MM.1S (cell line): ENCODE measurements at regions not wholly inside any gene's neighbourhood (a gene's known extent, or its start where the extent isn't known, plus 50 kb on each side); places are given as distances from the start of the nearest gene placed in this dataset.

Source experiments
- DNase-seq: peaks from one replicate; pipeline ENCODE4 v3.0.0-alpha.2; 2015
- H2AFZ ChIP-seq: fragments of 300-600 bp; sonication (generic); 2 replicates; pipeline ENCODE4 v1.6.0; 2016; ENCODE audit warnings: antibody characterized with exemption, low read length
- H3F3A ChIP-seq: fragments of 300-600 bp; sonication (generic); 2 replicates; pipeline ENCODE4 v1.6.1; 2016; ENCODE audit warnings: mild to moderate bottlenecking, antibody characterized with exemption, low read length, moderate library complexity, mixed read lengths; ENCODE audit not compliant: insufficient read depth
- H3K27ac ChIP-seq: fragments of 300-600 bp; sonication (generic); 2 replicates; pipeline ENCODE4 v1.5.1; 2016; ENCODE audit warnings: mild to moderate bottlenecking, low read length
- H3K27me3 ChIP-seq: fragments of 300-600 bp; sonication (generic); replicated peaks from 2 replicates; pipeline ENCODE4 v1.6.0; 2016; ENCODE audit warnings: low read length; ENCODE audit not compliant: insufficient read depth
- H3K36me3 ChIP-seq: fragments of 300-600 bp; sonication (generic); replicated peaks from 2 replicates; pipeline ENCODE4 v1.6.1; 2016; ENCODE audit warnings: mild to moderate bottlenecking, low read length, mixed read lengths; ENCODE audit not compliant: insufficient read depth
- H3K4me1 ChIP-seq: fragments of 300-600 bp; sonication (generic); 2 replicates; pipeline ENCODE4 v1.6.1; 2016; ENCODE audit warnings: low read length, mixed read lengths
- H3K4me2 ChIP-seq: fragments of 300-600 bp; sonication (generic); 2 replicates; pipeline ENCODE4 v1.6.0; 2016; ENCODE audit warnings: low read depth, low read length
- H3K4me3 ChIP-seq: fragments of 300-600 bp; sonication (generic); 2 replicates; pipeline ENCODE4 v1.5.1; 2016; ENCODE audit warnings: low read length, mixed read lengths
- H3K79me2 ChIP-seq: fragments of 300-600 bp; sonication (generic); 2 replicates; pipeline ENCODE4 v1.6.1; 2016; ENCODE audit warnings: mixed run types, low read length, mixed read lengths
- H3K9ac ChIP-seq: fragments of 300-600 bp; sonication (generic); 2 replicates; pipeline ENCODE4 v1.6.1; 2016; ENCODE audit warnings: low read length, mixed read lengths
- H3K9me2 ChIP-seq: fragments of 300-600 bp; sonication (generic); replicated peaks from 2 replicates; pipeline ENCODE4 v1.6.1; 2016; ENCODE audit warnings: mild to moderate bottlenecking, low read length, mixed read lengths; ENCODE audit not compliant: insufficient read depth
- H3K9me3 ChIP-seq: fragments of 300-600 bp; sonication (generic); replicated peaks from 2 replicates; pipeline ENCODE4 v1.6.1; 2016; ENCODE audit warnings: mild to moderate bottlenecking, low read length, mixed read lengths; ENCODE audit not compliant: insufficient read depth
- H4K20me1 ChIP-seq: fragments of 300-600 bp; sonication (generic); 2 replicates; pipeline ENCODE4 v1.6.1; 2016; ENCODE audit warnings: mild to moderate bottlenecking, low read length, moderate library complexity, mixed read lengths; ENCODE audit not compliant: insufficient read depth
- EZH2 ChIP-seq: fragments of 300-600 bp; sonication (generic); optimal IDR thresholded peaks from 2 replicates; pipeline ENCODE3; 2017; ENCODE audit warnings: low read depth, mild to moderate bottlenecking, antibody characterized with exemption, low read length, mixed read lengths
- EZH2phosphoT487 ChIP-seq: fragments of 300-600 bp; sonication (generic); IDR thresholded peaks from 2 replicates; pipeline ENCODE4 v1.6.1; 2018; ENCODE audit warnings: antibody characterized with exemption, low read length
- TF ChIP-seq, protein P1 (sequence below): fragments of 300-600 bp; sonication (generic); IDR thresholded peaks from 2 replicates; pipeline ENCODE4 v1.5.1; 2016; ENCODE audit warnings: antibody characterized with exemption, low read length, mixed read lengths

DNA sequence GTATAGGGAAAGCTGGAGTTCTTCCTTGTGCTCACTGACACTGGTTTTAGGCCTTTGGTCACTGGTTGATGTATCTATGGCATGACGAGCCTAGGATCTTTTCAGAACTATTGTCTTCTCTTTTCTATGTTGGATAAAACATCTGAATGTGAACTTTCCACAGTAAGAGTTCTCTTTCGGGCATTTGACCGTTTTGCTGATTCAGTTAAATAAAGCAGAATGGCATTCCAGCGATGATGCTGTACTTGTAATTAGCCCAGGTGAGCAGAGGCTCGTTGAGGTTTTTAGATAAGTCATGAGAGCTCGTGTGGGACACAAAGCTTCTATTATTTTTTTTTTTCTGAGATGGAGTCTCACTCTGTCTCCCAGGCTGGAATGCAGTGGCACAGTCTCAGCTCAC, 160.2 kb upstream of the DPP6 start:
- no peak overlapping the region for H3K4me3 ChIP-seq
- no peaks in the 10 kb centered on the region for H3K4me1 ChIP-seq
- H4K20me1 ChIP-seq: no peaks in the 10 kb centered on the region
- no peaks in the 10 kb centered on the region for H3K9me2 ChIP-seq
- no peak overlapping the region for H3K27ac ChIP-seq
- no peaks in the 10 kb centered on the region for H3K36me3 ChIP-seq
- H3K4me2 ChIP-seq: no peak overlapping the region
- H3K9me3 ChIP-seq: no peaks in the 10 kb centered on the region
- no peak overlapping the region for H2AFZ ChIP-seq
- H3K9ac ChIP-seq: no peak overlapping the region
- no peaks in the 10 kb centered on the region for H3F3A ChIP-seq
- H3K27me3 ChIP-seq: no peaks in the 10 kb centered on the region
- no peak for DNase-seq
- TF ChIP-seq, protein P1, sequence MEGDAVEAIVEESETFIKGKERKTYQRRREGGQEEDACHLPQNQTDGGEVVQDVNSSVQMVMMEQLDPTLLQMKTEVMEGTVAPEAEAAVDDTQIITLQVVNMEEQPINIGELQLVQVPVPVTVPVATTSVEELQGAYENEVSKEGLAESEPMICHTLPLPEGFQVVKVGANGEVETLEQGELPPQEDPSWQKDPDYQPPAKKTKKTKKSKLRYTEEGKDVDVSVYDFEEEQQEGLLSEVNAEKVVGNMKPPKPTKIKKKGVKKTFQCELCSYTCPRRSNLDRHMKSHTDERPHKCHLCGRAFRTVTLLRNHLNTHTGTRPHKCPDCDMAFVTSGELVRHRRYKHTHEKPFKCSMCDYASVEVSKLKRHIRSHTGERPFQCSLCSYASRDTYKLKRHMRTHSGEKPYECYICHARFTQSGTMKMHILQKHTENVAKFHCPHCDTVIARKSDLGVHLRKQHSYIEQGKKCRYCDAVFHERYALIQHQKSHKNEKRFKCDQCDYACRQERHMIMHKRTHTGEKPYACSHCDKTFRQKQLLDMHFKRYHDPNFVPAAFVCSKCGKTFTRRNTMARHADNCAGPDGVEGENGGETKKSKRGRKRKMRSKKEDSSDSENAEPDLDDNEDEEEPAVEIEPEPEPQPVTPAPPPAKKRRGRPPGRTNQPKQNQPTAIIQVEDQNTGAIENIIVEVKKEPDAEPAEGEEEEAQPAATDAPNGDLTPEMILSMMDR: no peak
- TF ChIP-seq EZH2: no peak
- no peak for TF ChIP-seq EZH2phosphoT487
- no peaks in the 10 kb centered on the region for H3K79me2 ChIP-seq

DNA sequence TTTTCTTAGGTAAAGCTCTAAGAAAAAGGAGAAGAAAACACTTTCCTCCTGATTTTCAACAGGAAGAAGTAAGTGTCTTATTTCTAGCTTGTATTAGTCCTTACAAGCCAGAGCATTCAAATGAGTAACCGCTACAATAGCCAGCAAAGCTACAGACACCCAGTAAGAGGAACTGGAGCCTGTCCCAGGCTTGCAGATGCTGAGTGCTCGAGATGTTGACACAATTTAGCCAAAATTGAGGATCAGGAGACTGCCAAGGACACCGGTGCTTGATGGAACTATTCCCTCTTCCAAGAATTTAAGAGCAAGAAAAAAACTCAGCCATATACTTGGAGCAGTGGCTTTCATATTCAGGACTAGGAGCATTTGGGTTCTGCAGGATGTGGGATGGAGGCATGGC, 149.3 kb upstream of the DPP6 start:
- Histone ChIP-seq H3K79me2 (no peaks in the 10 kb centered on the region), H3K27ac (no peak overlapping the region), H3K9me3 (no peaks in the 10 kb centered on the region), H3K4me1 (no peaks in the 10 kb centered on the region), H3K27me3 (no peaks in the 10 kb centered on the region), H3K4me2 (no peak overlapping the region), H3K4me3 (no peak overlapping the region), H3K9me2 (no peaks in the 10 kb centered on the region), H3K9ac (no peak overlapping the region), H3K36me3 (no peaks in the 10 kb centered on the region), H3F3A (no peaks in the 10 kb centered on the region), H2AFZ (no peak overlapping the region), H4K20me1 (no peaks in the 10 kb centered on the region)
- TF ChIP-seq EZH2: no peak
- no peak for TF ChIP-seq EZH2phosphoT487
- TF ChIP-seq, protein P1: no peak
- DNase-seq: no peak

DNA sequence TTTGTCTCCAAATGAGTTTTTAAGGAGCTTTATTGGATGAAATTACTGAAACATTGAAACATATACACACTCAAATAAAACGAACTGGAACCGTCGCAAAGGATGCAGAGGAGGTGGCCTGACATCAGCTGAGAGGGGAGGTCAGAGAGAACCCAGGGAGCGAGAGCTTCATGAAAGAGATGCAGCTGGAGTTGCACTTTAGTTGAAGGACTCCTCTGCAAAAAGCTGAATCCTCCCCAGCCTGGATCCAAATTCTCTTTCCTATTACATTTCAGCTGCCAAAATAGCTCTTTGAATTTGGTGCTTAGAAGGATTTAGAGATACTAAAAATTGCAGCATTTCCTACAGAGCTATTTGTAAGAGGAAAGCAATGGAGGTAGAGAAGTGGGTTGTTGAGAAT, 140.0 kb upstream of the DPP6 start:
- Histone ChIP-seq H3K9me2 (no peaks in the 10 kb centered on the region), H3K9me3 (no peaks in the 10 kb centered on the region), H3F3A (no peaks in the 10 kb centered on the region), H3K4me3 (no peak overlapping the region), H3K36me3 (no peaks in the 10 kb centered on the region), H3K4me2 (no peak overlapping the region), H3K27me3 (no peaks in the 10 kb centered on the region), H3K4me1 (no peaks in the 10 kb centered on the region), H2AFZ (no peak overlapping the region), H3K79me2 (no peaks in the 10 kb centered on the region), H3K27ac (no peak overlapping the region), H3K9ac (no peak overlapping the region), H4K20me1 (no peaks in the 10 kb centered on the region)
- DNase-seq: no peak
- no peak for TF ChIP-seq EZH2
- TF ChIP-seq, protein P1: no peak
- no peak for TF ChIP-seq EZH2phosphoT487
